HG03097 (cell line): ENCODE measurements at regions not wholly inside any gene's neighbourhood (a gene's known extent, or its start where the extent isn't known, plus 50 kb on each side); places are given as distances from the start of the nearest gene placed in this dataset.
A peak's percentile ranks its signal among the peaks of the same experiment; 100 is the strongest.
"Not testable (repeated sequence)": the region's sequence is repeated elsewhere in the genome, so short reads cannot be mapped to it uniquely, and the experiment has no call there.

ENCODE experiments used
- ATAC-seq: cut with Tn5 transposase; IDR thresholded peaks from one replicate; pipeline ENCODE4 v1.9.1; 2021; ENCODE audit not compliant: unreplicated experiment, low FRiP score

DNA sequence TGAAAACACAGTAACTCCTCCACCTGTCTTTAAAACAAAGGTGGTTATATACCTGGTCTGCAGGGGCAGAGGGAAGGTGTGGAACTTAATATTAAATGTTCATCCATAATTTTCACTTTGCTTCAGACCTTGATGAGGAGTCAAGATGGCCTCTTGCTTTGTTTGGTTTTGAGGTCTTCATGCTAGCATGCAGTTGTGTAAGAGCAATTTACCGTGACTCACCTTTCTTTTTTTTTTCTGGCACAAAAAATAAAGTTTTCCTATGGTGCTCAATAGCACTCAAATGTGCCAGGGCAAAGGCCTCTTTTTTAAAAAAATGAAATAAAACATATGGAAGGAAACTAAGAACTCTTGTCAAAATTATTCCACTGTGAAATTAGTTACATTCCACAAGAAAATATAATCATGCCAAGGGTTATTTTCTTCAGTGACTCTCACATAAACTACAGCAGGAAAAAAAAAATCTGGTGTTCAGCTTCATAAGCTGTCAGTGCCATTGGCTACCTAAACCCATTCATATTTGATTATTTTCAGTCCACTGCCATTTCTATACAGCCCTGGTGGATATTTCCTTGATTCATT, 128.2 kb downstream of the SLC7A11 start:
- ATAC-seq = peak; percentile 19

DNA sequence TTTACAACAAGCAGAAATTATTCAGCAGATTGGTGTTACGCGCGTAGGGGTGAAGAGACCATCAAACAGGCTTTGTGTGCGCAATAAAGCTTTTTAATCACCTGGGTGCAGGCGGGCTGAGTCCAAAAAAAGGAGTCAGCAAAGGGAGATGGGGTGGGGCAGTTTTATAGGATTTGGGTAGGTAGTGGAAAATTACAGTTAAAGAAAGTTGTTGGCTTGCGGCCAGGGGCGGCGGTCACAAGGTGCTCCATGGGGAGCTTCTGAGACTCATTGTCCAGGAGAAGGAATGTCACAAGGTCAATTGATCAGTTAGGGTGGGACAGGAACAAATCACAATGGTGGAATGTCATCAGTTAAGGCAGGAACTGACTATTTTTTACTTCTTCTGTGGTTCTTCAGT, 129.3 kb downstream of the SLC7A11 start:
- ATAC-seq = not testable (repeated sequence)

DNA sequence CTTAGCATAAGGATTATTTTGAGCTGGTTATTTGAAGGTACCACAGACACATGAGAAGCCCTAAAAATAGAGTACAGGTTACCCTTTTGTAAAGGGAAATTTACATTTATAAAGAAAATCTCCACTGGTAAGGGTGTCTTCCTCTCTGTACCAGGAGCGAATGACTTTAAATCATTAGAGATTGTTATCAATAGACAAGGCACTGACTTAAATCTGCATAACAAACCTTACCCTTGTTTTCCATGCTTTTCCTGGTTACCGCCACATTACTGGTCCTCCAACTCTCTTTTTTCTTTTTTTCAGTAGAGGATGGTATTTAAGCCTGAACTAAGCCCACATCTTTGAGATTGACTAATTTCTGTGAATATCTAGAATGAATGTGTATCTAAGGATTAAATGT, 129.8 kb downstream of the SLC7A11 start:
- no peak for ATAC-seq

DNA sequence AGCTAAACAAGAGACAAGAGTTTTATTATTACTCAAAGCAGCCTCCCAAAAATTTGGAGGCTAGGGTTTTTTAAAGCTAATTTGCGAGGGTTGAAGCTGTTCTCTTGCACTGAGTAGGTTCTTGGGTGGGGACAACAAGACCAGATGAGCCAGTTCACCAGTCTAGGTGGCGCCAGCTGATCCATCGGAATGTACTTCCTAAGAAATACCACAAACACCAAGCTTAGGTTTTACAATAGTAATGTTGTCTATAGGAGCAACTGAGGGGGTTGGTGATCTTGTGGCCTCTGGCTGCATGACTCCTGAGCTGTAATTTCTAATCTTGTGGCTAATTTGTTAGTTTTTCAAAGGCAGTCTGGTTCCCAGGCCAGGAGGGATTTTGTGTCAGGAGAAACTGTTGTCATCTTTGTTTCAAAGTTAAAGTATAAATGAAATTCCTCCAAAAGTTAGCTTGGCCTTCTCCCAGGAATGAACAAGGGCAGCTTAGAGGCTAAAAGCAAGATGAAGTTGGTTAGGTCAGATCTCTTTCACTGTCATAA, 130.6 kb downstream of the SLC7A11 start:
- ATAC-seq = no peak

DNA sequence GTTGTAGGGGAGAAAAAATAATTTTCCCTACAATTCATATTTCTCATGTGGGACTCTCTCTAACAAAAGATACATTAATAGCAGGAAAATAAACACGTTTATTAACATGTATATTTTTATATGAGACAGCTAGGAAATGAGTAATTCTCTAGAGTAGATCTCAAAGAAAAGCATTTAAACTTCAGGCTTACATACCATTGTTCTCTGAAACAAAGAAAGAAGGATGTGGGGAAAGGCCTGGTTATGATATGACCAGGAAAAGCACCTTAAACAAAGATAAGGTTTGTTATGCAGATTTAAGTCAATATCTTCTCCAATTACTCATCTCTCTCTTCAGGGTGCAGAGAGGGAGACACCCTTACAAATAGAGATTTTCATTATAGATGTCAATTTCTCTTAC, 131.3 kb downstream of the SLC7A11 start:
- no peak for ATAC-seq

DNA sequence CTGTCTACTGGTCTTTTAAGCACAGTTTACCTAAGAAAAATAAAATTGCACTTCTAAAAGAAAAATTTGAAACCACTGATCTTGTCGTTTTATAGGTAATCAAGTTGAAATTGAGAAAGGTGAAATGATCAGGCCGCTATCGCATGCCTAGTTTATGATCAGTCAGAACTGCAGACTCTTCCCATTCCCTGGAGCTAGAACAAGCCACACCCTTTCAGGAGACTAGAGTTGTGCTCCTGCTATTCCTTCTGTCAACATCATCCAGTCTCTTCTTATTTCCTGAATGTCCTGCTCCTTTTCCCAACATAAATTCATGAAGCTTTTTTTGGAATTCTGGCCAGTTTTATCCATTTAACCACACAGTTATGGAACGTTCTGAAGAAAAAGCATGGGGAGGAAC, 135.1 kb downstream of the SLC7A11 start:
- ATAC-seq = no peak

DNA sequence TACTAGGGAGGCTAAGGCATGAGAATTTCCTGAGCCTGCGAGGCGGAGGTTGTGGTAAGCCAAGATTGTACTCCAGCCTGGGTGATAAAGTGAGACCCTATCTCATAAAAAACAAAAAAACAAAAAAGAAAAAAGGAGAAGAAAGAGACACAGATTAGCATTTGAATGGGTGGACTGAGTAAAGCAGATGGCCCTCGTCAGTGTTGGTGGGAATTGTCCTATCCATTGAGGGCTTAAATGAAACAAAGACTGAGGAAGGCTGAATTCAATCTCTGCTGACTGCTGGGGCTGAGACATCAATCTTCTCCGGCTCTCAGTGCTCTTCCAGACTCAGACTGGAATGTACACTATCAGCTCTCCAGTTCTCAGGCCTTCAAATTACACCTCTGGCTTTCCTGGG, 136.8 kb downstream of the SLC7A11 start:
- ATAC-seq = no peak

DNA sequence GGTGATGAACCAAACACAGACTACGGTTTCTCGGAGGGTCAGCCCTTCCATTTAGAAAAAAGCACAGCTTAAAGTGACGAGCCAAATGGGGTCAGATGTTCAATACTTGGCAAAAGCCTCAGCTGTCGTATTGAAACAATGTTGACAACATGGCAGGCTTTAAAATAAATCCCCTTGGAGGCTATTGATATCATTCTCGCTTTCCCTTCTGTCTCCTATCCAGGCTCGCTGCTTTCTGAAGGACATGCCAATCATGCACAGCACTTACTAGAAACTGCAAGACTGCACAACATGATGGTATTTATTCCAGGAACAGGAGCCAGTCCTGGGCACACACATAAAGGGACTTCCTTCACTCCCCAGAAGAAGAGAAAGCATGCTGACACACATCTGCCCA, 137.9 kb downstream of the SLC7A11 start:
- ATAC-seq = no peak

DNA sequence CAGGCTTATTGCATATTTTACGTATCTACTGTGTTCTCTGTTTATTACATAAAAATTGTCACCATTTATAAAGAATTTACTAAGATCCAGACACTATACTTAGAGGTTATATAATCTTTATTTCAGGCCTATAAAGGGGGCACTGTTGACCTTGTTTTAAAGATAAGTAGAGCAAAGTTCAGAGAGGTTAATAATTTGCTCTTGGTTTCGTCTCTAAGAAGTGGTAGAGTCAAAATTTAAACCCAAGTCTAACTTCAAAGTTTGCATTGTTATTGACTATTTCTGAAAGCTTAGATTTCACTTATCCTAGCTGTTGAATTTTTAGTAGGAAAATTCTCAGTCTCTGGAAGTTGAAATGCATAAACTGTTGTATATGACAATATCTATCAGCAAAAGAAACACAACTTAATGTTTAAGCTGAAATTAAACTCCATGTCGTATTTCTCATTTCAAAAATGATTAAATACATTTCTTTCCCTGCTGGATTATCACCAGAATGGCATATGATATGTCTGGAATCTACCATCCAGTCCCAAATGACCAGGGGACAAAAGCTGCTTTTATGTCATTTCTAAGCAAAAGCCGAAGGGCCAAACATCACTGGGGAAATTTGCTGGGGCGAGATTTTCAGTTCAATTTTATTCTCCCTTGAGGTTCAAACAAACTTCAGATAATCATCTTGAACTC, 138.4 kb downstream of the SLC7A11 start:
- ATAC-seq = no peak

DNA sequence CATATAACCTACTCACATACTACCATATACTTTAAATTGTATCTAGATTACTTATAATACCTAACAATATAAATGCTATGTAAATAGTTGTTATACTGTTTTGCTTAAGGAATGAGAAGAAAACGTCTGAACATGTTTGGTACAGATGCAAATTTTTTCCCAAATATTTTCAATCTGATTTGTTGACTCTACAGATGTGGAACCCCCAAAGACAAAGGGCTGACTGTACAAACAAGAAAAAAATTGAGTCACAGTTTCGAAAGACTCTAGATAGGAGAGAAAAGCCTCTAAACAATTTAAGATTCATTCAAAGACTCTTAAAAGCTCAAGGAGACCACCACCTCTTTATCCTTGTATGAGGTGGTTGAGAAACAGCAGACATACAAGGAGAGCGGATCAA, 142.8 kb downstream of the SLC7A11 start:
- no peak for ATAC-seq

DNA sequence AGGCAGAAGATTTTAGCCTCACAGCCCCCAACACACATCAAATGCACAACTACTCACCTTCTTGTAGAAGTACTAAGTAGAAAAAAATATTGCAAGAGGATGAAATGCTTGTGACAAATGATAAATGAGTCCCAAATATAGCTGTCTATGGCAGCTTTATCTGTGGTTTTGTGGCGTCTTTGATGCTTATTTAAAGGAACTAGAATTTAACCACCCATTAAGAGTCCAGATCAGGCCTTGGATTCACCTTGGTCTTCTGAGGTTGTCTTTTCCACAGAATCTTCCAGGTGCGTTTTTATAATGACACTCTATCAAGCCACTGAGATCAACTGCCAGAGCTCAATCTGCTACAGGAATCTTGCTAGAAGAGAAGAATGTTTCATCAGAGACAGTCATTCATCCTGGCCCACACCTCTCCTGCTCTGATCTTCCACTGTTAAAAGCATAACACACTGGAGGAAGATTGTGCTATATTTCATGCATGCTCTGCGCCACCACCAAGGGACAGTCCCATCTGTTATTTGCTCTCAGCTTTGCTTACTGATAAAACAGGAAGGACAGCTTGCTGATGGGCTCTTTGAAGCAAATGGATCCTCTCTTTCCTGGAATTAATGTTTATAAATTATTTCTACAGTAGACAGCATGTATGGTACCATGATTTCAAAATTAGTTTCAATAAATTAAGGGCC, 144.1 kb downstream of the SLC7A11 start:
- ATAC-seq = no peak

DNA sequence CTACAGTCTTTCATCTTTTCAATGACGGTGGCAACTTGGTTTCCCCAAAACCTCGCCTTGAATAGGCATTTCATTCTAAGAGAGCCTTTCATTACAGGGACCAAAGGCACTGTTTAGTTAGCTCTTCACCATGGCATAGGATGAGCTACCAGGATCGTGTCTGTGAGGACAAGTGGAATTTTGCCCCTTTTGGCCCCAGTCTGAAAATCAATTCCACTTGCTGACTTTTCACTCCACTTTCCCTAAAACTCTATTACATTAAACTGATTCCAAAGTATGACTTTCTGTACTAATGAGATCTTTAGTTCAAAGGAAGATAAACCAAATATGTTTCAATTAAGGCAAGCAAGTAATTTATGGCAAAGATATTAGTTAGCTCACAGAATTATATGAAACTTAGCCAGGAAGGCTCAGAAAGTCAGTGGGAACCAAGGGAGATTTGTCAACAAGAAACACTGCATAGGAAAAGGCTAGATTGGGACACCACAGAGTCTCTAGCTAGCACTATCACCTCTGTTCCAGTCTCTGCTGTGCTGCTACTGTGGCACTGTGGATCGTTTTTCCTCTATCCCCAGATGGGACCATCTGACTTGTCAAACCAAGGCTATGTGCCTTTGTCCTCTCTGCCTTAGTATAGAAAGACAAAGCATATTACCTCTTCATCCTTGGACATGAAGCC, 145.6 kb downstream of the SLC7A11 start:
- ATAC-seq = no peak

DNA sequence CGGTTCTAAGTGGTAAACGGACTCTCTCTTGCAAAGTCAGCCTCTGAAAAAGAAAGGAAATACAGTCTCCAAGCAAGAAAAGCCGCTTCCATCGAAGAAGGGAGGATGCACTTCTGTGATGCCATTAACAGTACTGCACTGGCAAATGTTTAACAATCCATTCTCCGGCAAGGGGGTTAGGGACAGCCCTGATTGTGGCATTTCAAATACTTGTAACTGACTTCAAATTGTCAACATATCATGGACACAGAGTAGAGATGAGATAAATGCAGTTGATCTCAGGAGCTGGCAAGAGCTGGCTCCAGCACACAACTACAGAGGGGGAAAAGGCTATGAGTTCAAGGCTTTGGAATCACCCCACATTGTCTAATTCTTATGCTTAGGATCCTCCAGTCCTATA, 146.8 kb downstream of the SLC7A11 start:
- ATAC-seq = no peak

DNA sequence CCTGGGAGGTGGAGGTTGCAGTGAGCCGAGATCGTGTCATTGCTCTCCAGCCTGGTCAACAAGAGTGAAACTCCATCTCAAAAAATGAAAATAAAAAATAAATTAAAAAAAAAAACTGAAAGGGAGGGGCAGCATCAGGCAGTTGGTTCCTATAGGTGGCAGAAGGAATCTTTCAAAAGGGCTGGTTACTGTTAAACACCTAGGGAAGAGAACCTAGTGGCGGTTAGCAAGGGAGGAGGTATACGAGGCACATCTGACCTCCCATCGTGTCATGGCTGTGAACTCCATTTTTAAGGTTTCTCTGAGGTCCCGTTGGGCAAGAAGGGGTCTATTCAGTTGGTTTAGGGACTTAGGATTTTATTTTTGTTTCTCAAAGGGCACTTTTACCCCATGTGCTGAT, 150.1 kb downstream of the SLC7A11 start:
- no peak for ATAC-seq

DNA sequence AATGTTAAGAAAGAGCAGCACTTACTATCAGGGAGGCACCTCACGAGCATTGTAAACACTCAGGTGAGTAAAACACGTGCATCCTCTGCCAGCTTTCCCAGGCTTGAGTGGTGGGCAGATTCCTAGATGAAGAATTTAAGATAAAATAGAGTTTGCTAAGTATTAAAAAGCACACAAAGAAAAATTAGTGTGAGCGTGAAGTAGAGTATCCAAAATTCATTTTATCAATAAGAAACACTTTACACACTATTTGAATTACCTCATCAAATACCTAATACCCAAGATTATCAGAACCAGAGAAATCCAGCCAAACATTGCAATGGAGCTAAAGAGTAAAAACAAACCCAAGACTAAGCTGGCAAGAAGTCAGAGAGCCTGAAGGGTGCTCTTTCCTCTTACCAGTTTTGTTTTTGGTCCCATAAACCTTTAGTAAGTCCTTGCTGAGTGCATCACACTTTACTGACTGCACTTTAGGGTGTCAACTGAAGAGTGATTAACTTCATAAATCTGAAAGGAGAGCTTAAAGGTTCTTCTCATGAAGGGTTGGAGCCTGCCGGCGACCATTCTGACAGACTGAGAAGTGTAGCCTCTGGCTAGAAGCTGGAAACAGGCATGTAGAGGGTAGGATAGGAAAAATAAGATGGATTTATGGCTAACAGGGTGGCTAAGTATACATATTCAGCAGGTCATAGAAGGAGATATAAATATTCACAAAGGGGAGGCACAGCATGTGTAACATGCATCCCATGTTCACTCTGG, 151.1 kb downstream of the SLC7A11 start:
- ATAC-seq = no peak

DNA sequence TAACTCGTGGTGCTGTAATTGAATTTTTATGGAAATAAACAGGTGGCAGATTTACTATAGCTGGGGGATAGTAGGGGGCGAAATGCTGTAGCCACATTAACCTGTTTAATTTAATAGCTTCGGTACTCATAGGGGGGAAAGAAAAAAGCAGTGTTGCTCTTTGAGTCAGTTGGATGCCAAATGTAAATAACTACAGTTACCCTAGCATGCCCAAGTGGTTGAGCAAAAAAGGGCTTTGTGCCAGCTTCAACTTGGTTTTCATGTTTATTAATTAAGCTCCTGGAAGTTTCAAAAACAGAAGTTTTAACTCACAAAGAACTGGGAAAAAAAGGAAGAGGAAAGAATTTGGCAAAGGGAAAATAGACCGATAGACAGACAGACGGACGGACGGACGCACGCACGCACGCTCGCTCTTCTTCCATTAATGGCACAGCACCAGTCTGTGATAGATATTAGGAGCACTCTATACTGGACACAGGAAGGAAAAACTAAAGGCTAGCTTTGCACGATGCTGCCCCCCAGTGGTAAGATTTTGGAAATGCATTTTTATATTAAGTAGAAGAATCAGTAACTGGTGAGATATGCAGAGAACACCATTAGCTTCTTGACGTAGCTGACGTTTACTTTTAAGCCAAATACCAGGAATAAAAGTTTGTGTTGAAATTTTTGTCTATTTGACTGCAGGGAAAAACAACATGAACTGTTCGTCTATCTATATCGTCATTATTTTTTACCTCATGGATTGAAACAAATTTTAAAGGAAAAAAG, 151.8 kb downstream of the SLC7A11 start:
- ATAC-seq = peak; percentile 84

DNA sequence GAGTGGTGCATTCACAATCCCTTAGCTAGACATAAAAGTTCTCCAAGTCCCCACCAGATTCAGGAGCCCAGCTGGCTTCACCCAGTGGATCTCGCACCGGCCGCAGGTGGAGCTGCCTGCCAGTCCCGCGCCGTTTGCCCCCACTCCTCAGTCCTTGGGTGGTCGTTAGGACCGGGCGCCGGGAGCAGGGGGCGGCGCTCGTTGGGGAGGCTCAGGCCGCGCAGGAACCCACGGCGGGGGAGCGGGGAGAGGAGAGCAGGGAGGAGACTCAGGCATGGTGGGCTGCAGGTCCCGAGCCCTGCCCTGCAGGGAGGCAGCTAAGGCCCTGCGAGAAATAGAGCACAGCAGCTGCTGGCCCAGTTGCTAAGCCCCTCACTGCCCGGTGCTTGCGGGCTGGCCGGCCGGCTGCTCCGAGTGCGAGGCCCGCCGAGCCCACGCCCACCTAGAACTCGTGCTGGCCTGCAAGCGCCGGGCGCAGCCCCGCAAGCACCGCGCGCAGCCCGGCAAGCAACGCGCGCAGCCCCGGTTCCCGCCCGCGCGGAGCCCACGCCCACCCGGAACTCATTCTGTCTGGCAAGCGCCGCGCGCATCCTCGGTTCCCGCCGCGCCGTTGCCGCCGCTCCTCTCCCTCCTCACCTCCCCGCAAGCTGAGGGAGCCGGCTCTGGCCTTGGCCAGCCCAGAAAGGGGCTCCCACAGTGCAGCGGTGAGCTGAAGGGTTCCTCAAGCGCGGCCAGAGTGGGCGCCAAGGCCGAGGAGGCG, 153.5 kb downstream of the SLC7A11 start:
- no peak for ATAC-seq

DNA sequence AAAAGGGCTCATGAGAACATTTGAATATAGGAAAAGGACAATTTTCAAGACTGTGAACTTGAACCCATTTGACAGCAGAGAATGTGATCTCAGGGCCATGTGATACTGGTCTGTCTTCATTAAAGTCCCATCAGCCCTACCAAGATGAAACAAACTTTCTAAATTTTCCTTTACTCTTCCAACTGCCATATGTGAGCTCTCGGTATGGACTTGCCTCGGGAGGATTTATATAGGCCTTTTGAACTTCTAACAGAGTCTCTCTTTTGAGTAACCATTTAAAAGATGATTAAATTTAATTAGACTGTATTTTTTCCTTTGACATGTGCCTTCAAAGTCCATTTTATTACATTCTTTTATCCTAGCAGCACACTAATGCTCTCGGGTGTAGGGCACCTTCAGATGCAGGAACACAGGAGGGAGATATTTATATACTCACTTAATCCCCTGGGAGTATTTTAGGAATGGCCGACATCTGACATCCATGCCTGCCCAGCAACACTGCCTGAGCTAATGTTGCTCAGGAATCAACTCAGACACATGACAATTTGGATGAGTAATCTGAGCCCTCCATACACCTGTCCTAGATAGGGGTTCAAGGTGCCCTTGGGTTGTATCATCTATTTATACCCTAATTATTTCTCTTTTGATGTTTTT, 155.0 kb downstream of the SLC7A11 start:
- ATAC-seq = no peak

DNA sequence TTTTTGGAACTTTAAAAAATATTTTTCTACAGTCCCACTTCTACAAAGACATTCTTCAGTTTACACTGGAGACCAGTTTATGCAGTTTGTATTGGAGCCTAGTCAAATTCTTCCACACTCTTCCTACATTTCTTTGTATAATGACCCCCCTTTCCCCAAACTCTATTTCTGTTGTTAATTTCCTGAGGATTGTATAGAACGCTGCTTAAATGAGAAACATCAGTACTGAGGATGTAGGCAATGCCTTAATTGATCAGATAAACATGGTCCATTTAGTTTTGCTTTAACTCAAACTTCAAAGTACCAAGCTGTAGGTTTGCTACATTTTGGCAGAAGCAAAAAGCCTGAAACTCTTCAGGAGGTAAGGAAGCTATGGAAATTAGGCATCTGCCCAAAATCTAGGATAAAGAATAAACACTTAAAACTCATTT, 155.5 kb downstream of the SLC7A11 start:
- no peak for ATAC-seq
